ENCODE measurements at regions not wholly inside any gene's neighbourhood (a gene's known extent, or its start where the extent isn't known, plus 50 kb on each side); places are given as distances from the start of the nearest gene placed in this dataset.
A peak's percentile ranks its signal among the peaks of the same experiment; 100 is the strongest.

- no peak for TF ChIP-seq EP300 (IDR thresholded peaks at IDR 0.05)
- no peak for TF ChIP-seq POLR2A (IDR thresholded peaks at IDR 0.05; ENCODE audit: low read depth)
- no peak for TF ChIP-seq CTCF (IDR thresholded peaks at IDR 0.05)
- TF ChIP-seq POLR2AphosphoS5 (IDR thresholded peaks at IDR 0.05), result no peak
- Histone ChIP-seq H3K27ac (replicated peaks in 1 of 4) (no peak overlapping the region), H3K27me3 (no peaks in the 10 kb centered on the region), H3K4me3 (no peak overlapping the region), H3K9me3 (no peaks in the 10 kb centered on the region), H3K36me3 (peaks cover 0 to 25% (median 9%) of the 10 kb centered on the region in 4 donors), H3K4me1 (peaks cover 13 to 47% (median 34%) of the 10 kb centered on the region in 4 donors)
- 97% methylated on average over 5 of the region's 5 CpGs for WGBS
- no peak for DNase-seq (ENCODE audit: extremely low spot score)
- intact Hi-C loops (cut with DNase I), result no loop called here
Measured at GRCh38 chr7:130932088-130932487, 198.1 kb upstream of the KLF14 start.

DNA sequence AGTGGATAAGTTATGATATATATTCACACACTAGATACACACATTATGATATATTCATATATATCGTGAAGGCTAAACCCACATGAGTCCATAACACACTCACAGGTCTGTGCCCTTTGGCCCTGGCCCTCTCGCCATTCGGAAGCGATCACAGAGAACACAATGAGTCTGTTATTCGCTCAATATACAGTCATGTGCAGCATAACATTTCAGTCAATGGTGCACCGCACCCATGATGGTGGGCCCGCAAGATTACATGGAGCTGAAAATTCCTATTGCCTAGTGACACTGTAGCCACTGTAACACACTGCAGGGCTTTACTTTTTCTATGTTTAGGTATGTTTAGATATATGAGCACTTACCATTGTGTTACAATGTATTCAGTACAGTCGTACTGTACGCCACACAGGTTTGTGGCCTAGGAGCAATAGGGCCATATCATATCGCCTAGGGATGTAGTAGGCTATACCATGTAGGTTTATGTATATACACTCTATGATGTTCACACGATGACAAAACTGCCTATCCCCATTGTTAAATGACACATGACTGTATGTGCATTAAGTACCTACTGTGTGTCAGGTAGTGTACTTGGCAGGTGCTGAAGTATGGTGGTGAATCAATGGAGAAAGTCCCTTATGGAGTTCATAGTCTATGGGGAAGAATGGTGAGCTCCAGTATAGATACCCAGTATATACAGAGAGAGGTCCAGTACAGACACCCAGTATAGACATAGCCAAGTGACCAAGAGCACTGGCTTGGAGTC is 198.8 kb upstream of the KLF14 start:
- H3K4me3 ChIP-seq, result no peak overlapping the region
- H3K9me3 ChIP-seq, result no peaks in the 10 kb centered on the region
- H3K27ac ChIP-seq (replicated peaks in 1 of 4), result no peak overlapping the region
- peak in 1 of 2 donors; percentile 6 for TF ChIP-seq POLR2AphosphoS5 (IDR thresholded peaks at IDR 0.05)
- no peak for TF ChIP-seq CTCF (IDR thresholded peaks at IDR 0.05)
- no peak for TF ChIP-seq POLR2A (IDR thresholded peaks at IDR 0.05; ENCODE audit: low read depth)
- peaks cover 13 to 39% (median 32%) of the 10 kb centered on the region in 4 donors for H3K4me1 ChIP-seq
- whole genome bisulfite sequencing, result 97% methylated on average over 9 of the region's 11 CpGs
- intact Hi-C loops (cut with DNase I), result no loop called here
- H3K27me3 ChIP-seq, result no peaks in the 10 kb centered on the region
- peaks cover 0 to 18% (median 6%) of the 10 kb centered on the region in 4 donors for H3K36me3 ChIP-seq
- DNase-seq (ENCODE audit: extremely low spot score), result peak; percentile 53

DNA sequence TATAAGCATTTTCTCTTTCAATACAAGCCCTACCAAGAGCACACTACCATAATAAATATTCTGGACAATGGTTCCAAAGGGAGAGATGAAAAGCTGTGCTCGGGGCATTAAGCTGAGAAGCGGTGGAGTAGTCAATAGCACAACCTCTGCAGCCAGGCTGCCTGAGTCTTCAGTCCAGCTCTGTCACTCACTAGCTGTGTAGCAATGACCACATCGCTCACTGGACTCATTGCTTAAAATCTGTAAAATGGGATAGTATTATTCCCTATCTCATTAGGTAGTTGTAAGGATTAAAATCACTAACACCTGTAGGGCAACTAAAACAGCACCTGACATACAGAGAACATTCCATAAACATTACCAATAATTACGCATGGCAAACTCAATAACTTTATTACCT is 199.9 kb upstream of the KLF14 start:
- 96% methylated on average over 4 of the region's 4 CpGs for WGBS
- peaks cover 0 to 18% (median 6%) of the 10 kb centered on the region in 4 donors for H3K36me3 ChIP-seq
- intact Hi-C loops (cut with DNase I), result no loop called here
- H3K9me3 ChIP-seq, result no peaks in the 10 kb centered on the region
- peaks cover 13 to 40% (median 37%) of the 10 kb centered on the region in 4 donors for H3K4me1 ChIP-seq
- no peak overlapping the region for H3K27ac ChIP-seq (replicated peaks in 1 of 4)
- no peak overlapping the region for H3K4me3 ChIP-seq
- TF ChIP-seq EP300 (IDR thresholded peaks at IDR 0.05) (no peak), POLR2AphosphoS5 (IDR thresholded peaks at IDR 0.05) (no peak), CTCF (IDR thresholded peaks at IDR 0.05) (no peak), POLR2A (IDR thresholded peaks at IDR 0.05; ENCODE audit: low read depth) (no peak)
- no peaks in the 10 kb centered on the region for H3K27me3 ChIP-seq
- no peak for DNase-seq (ENCODE audit: extremely low spot score)

- Histone ChIP-seq H3K4me3 (no peak overlapping the region), H3K36me3 (peaks cover 0 to 18% (median 6%) of the 10 kb centered on the region in 4 donors), H3K9me3 (no peaks in the 10 kb centered on the region), H3K4me1 (peaks cover 8 to 46% (median 42%) of the 10 kb centered on the region in 4 donors), H3K27ac (replicated peaks in 1 of 4) (no peak overlapping the region), H3K27me3 (no peaks in the 10 kb centered on the region)
- TF ChIP-seq POLR2AphosphoS5 (IDR thresholded peaks at IDR 0.05) (peak in 1 of 2 donors; percentile 9), CTCF (IDR thresholded peaks at IDR 0.05) (no peak)
- 92% methylated on average over 11 of the region's 11 CpGs for WGBS
- DNase-seq (ENCODE audit: extremely low spot score), result peak; percentile 90
- intact Hi-C loops (cut with DNase I), result no loop called here
Measured at GRCh38 chr7:130935564-130936157, 201.7 kb upstream of the KLF14 start.

Data from esophagus muscularis mucosa (tissue), 4 donors.